Activated T-helper 1 cell treated with anti-CD3 and anti-CD28 coated beads, Interleukin-12 subunit alpha, Interleukin-12 subunit beta, Interleukin-2, Interleukin-4 antibody, amounts not matched to agents 30 ng/mL and 10 ng/mL and 1 ng/mL, durations not matched to agents 14 hours and 24 hours and 36 hours (primary cell): ENCODE measurements at regions not wholly inside any gene's neighbourhood (a gene's known extent, or its start where the extent isn't known, plus 50 kb on each side); places are given as distances from the start of the nearest gene placed in this dataset.

Experiments
- DNase-seq: peaks from one replicate; pipeline ENCODE4 v3.0.0; 2021; ENCODE audit warnings: low spot score
- H3K27ac Mint-ChIP-seq: one replicate; pipeline ENCODE4 v1.8.0; 2021; ENCODE audit warnings: mild to moderate bottlenecking, mixed read lengths
- H3K27me3 Mint-ChIP-seq: one replicate; pipeline ENCODE4 v1.8.0; 2022; ENCODE audit warnings: mild to moderate bottlenecking, moderate library complexity, mixed read lengths; ENCODE audit not compliant: insufficient read depth
- H3K36me3 Mint-ChIP-seq: one replicate; pipeline ENCODE4 v1.8.0; 2021; ENCODE audit warnings: low read depth, mixed read lengths
- H3K4me1 Mint-ChIP-seq: one replicate; pipeline ENCODE4 v1.8.0; 2021; ENCODE audit warnings: low read depth, mixed read lengths
- H3K4me3 Mint-ChIP-seq: one replicate; pipeline ENCODE4 v1.8.0; 2021; ENCODE audit warnings: mild to moderate bottlenecking, moderate library complexity, mixed read lengths
- H3K9me3 Mint-ChIP-seq: one replicate; pipeline ENCODE4 v1.8.0; 2021; ENCODE audit warnings: mixed read lengths
- intact Hi-C: fragments of 100-400 bp; cut with micrococcal nuclease; formaldehyde crosslinking; loops from one replicate; pipeline ENCODE4 v1.15.1; 2024

DNA sequence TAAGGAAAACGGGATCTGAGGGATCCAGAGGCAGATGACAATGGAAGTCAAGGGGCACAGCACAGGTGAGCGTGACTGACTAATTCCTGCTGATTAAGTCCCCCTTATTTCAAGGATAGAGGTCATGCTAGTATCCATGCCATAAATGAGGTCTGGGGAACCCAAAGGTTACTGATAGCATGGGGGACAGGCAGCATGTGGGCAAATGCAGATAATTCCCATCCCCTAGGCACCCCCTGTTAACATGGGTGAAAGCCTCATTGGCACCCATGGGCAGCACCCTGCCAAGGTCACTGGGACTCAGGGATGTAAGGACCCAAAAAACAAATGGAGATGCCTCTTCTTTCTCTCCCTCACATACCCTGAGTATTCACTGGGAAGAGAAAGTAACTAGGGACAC, 139.7 kb downstream of the WDR11 start:
- Mint-ChIP-seq H3K4me3 (no peak overlapping the region), H3K27ac (no peak overlapping the region), H3K27me3 (no peaks in the 10 kb centered on the region), H3K4me1 (no peaks in the 10 kb centered on the region), H3K36me3 (no peaks in the 10 kb centered on the region), H3K9me3 (peaks cover 23% of the 10 kb centered on the region)
- DNase-seq, result no peak
- intact Hi-C loops, result no loop called here

DNA sequence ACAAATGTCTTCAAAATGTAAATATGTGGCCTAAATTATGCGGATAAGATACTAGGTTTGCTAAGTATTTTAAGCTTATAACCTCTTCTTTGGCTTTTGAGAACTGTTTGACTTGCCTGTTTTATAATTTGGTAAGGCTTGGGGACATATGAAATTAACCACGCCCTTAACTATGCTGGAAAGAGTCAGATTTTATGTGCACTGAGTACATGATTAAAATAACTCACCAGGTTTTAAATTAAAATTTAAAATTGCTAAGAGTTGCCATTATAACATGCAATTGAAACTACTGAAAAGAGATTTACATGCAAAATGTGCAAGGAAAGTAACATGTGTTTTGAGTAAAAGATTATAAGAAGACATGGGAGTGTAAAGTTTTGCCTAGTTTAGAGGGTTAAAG, 141.9 kb downstream of the WDR11 start:
- intact Hi-C loops, result no loop called here

DNA sequence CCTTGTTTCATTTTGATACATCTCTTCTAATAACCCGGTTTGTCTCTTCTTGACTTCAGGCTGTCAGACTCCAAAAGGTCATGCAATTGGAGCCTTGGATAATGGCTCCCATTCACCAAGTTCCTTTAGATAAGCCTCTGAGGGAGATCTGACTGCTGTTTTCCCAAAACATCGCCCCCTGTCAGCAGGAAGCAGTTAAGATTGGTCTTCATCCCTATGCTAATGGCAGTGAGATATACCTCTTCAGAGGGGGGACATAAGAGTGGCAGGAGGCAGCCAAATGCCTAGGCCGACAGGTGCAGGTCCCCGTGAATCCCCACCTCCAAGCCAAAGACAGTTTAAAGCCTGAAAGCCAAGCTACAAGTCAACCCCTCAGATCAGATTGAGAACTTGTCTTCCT, 144.6 kb downstream of the WDR11 start:
- Mint-ChIP-seq H3K4me3 (no peak overlapping the region), H3K27me3 (no peaks in the 10 kb centered on the region), H3K9me3 (no peaks in the 10 kb centered on the region), H3K36me3 (no peaks in the 10 kb centered on the region), H3K27ac (no peak overlapping the region), H3K4me1 (no peaks in the 10 kb centered on the region)
- intact Hi-C loops, result no loop called here
- no peak for DNase-seq

More for the DNA sequence above, 141.9 kb downstream of the WDR11 start:
- DNase-seq, result no peak
- Mint-ChIP-seq H3K4me3 (no peak overlapping the region), H3K4me1 (no peaks in the 10 kb centered on the region), H3K27me3 (no peaks in the 10 kb centered on the region), H3K27ac (no peak overlapping the region), H3K36me3 (no peaks in the 10 kb centered on the region), H3K9me3 (peaks cover 14% of the 10 kb centered on the region)

DNA sequence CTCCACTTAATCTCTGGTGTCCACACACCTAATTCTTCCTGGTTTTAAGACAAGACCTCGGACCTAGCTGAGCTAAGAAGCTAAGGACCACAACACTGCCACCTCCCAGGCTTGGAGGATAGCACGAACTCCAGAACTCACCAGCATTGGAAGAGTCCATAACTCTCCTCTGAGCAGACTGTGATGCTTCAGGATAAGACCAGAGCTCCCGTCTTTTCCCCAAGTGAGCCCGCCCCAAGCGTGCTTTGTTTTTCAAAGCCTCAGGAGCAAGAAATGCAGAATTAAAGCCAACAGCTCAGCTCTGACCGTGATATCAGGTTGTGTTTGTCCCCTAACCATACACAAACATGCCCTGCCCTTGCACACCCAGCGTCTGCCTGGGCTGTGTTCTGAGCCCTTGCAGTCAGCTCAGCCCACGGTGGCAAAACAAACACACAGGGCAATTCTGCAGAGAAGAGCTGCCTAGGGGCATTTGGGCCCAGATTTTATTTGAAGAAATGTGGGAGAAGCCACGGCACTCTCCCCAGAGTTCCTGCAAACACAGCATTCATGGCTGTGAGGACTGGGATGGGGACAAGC, 145.4 kb downstream of the WDR11 start:
- H3K27me3 Mint-ChIP-seq, result no peaks in the 10 kb centered on the region
- no peak overlapping the region for H3K4me3 Mint-ChIP-seq
- DNase-seq, result no peak
- H3K27ac Mint-ChIP-seq, result no peak overlapping the region
- H3K36me3 Mint-ChIP-seq, result no peaks in the 10 kb centered on the region
- H3K9me3 Mint-ChIP-seq, result no peaks in the 10 kb centered on the region
- H3K4me1 Mint-ChIP-seq, result no peaks in the 10 kb centered on the region
- intact Hi-C loops, result no loop called here

DNA sequence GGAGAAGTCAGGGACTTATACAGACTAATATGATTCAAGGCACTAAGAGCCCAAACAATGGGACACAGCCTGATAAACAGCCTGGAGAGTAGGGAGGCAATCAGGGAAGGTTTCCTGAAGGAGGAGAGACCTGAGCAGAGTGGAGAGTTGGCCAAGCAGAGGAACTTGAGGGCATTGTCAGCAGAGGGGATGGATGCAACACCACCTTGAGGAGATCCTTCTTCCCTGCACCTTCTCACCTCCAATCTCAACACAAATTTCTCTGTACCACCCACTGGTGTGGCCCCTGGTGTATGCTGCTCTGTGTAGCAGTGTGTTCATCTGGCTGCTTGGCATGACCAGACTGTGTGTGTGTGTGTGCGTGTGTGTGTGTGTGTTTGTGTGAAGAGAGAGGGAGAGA, 146.2 kb downstream of the WDR11 start:
- H3K27me3 Mint-ChIP-seq, result no peaks in the 10 kb centered on the region
- intact Hi-C loops, result no loop called here
- H3K36me3 Mint-ChIP-seq, result no peaks in the 10 kb centered on the region
- H3K27ac Mint-ChIP-seq, result no peak overlapping the region
- no peak for DNase-seq
- H3K4me1 Mint-ChIP-seq, result no peaks in the 10 kb centered on the region
- no peaks in the 10 kb centered on the region for H3K9me3 Mint-ChIP-seq
- no peak overlapping the region for H3K4me3 Mint-ChIP-seq

DNA sequence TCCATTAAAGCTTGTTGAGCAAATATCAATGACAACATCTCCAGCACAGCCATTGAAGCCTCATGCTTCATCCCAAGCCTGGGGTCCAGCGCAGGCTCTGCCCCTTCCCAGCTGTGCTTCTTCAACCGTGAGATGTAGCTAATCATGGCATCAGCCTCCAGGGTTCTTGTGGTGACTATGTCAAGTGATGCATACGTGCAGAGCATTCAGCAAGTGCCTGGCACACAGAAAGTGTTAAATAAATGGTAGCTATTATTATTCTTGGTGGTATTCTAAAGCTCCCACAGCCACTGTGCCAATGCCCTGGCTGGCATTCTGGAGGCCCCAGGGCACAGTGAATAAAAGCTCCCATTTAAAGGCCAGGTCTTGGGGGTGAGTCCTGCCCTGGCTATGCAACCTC, 146.6 kb downstream of the WDR11 start:
- no peak overlapping the region for H3K4me3 Mint-ChIP-seq
- no peak overlapping the region for H3K27ac Mint-ChIP-seq
- no peaks in the 10 kb centered on the region for H3K27me3 Mint-ChIP-seq
- H3K9me3 Mint-ChIP-seq, result no peaks in the 10 kb centered on the region
- intact Hi-C loops, result no loop called here
- no peak for DNase-seq
- no peaks in the 10 kb centered on the region for H3K4me1 Mint-ChIP-seq
- H3K36me3 Mint-ChIP-seq, result no peaks in the 10 kb centered on the region

DNA sequence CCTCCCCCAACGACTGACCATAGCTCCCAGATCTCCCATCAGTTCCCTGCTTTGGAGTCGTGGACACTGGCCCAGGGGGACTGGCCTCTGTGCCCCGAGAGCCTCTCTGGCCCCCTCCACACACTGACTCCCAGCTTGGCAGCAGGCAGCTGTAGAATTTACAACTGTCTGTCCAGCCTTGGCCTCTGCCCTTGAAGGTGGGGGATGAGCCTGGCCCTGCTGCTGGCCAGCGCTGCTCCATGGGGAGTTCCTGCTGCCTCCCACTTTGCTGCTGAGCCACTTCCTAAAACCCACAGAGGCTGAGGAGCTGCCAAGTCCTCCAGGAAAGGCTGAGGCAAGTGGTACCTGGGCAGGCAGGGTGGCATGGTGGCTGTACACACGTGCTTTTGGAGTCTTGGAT, 147.1 kb downstream of the WDR11 start:
- DNase-seq, result no peak

DNA sequence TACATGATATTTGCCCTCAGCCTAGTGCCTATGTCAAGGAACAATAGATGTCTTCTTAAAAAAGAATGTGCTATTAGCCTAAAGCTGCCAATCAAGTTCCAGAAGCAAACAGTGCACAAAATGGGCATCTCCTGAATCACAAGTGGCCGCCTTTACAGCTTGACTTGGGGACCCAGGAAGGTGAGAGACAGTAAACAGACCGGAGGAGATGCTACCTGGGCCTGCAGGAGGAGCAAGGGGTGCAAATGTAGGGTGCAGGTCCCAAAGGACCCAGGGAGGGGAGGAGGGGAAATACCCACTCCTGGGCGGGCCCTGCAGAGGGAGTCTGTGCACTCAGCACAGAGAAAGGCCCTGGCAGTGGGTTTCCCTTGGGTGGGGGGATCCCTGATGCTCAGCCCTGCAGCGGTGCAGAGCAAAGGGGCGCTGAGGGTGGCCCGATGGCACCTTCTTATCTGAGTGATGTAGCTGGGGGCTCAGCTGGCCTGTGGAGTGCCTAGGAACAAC, 147.7 kb downstream of the WDR11 start:
- intact Hi-C loops, result no loop called here
- no peak for DNase-seq
- Mint-ChIP-seq H3K27ac (no peak overlapping the region), H3K4me3 (no peak overlapping the region), H3K27me3 (no peaks in the 10 kb centered on the region), H3K36me3 (no peaks in the 10 kb centered on the region), H3K9me3 (no peaks in the 10 kb centered on the region), H3K4me1 (no peaks in the 10 kb centered on the region)

More for the DNA sequence above, 147.1 kb downstream of the WDR11 start:
- no peak overlapping the region for H3K4me3 Mint-ChIP-seq
- no peaks in the 10 kb centered on the region for H3K9me3 Mint-ChIP-seq
- no peak overlapping the region for H3K27ac Mint-ChIP-seq
- no peaks in the 10 kb centered on the region for H3K4me1 Mint-ChIP-seq
- no peaks in the 10 kb centered on the region for H3K36me3 Mint-ChIP-seq
- intact Hi-C loops, result no loop called here
- no peaks in the 10 kb centered on the region for H3K27me3 Mint-ChIP-seq

DNA sequence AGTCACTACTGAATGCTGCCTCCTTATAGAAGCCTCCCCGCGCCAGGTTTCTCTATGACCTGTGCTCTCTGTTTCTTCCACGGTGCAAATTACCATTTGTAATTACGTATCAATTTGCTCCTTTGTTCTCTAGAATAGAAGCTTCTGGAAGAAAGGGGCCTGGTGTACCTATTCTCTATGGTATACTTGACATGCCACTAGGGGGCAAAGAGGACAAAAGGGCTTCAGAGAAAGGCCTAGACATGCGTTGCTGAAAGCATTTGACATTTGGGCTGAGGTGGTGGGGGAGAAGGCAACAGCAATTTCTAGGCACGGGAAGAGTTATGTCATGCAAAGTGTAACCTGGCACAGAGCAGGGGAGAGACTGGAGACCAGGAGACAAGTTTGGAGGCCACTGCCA, 148.7 kb downstream of the WDR11 start:
- no peak for DNase-seq
- intact Hi-C loops, result no loop called here
- H3K27me3 Mint-ChIP-seq, result no peaks in the 10 kb centered on the region
- no peak overlapping the region for H3K4me3 Mint-ChIP-seq
- no peaks in the 10 kb centered on the region for H3K36me3 Mint-ChIP-seq
- H3K9me3 Mint-ChIP-seq, result peaks cover 8% of the 10 kb centered on the region
- no peaks in the 10 kb centered on the region for H3K4me1 Mint-ChIP-seq
- no peak overlapping the region for H3K27ac Mint-ChIP-seq

DNA sequence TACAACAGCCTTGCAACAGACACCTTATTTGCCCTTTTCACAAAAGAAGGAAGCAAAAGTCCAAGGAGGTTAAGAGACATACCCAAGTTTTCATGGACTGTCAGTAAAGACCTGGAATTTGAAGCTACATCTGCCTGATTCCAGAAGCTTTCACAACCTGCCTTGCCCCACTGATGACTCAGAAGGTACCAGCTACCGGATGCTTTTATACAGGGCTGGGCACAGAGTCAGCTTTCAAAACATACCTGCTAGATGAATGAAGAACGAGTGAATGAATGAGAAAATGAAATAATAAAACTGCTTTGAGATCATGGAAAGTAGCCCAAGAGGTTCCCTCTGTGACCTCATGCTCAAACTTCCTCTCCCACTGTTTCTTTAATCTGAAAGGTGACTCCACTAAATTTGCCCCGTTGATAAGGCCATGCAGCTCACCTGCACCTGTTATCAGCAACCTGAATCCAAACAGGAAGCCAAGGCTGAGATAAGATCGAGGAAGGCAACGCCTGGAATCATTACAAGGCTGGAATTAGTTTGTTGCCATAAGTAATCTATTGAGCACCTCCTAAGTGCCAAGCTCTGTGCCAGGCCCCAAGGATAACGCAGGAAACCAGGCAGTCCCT, 151.5 kb downstream of the WDR11 start:
- Mint-ChIP-seq H3K36me3 (no peaks in the 10 kb centered on the region), H3K27ac (no peak overlapping the region), H3K27me3 (no peaks in the 10 kb centered on the region), H3K4me3 (no peak overlapping the region), H3K9me3 (peaks cover 31% of the 10 kb centered on the region), H3K4me1 (no peaks in the 10 kb centered on the region)
- DNase-seq, result no peak
- intact Hi-C loops, result no loop called here

DNA sequence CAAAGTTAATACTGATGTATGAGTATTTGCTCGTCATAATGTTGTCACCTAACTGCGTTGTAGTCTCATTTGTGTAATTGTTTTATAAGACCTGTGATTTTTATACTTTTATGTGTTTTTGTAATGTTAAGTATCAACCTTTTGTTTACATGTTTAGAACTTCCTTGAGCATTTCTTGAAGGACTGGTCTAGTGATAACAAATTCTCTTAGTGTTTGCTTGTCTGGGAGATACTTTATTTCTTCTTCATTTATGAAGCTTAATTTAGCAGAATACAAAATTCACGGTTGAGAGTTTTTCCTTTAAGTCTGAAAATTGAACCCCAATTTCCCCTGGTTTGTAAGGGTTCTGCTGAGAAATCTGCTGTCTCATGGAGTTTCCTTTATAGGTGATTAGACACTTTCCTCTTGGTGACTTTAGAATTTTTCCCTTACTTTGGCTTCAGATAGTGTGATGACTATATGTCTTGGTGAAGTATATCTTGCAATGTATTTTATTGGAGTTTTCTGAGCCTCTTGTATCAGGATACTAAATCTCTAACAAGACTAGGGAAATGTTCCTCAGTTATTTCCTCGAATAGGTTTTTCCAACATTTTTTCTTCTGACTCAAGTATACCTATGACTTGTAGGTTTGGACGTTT, 154.9 kb downstream of the WDR11 start:
- no peaks in the 10 kb centered on the region for H3K36me3 Mint-ChIP-seq

DNA sequence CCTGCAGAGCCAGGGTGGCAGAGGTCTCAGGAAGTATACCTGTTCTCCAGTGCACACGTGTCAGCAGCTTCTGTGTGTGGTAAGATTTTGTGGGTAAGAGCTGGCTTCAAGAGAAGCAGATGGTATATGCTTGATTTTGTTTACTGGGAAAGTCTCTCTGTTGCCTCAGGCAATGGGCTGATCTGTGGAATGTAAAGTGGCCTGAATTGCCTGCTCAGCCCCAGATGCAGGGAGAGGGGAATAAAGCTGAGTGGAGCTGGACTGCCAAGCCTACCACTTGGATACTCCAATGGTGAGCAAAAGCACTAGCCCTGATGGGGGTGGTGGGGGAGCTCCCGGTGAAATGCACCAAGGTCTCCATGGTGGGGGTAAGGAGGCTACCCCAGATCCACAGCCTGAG, 156.1 kb downstream of the WDR11 start:
- intact Hi-C loops, result no loop called here
- H3K9me3 Mint-ChIP-seq, result peaks cover 35% of the 10 kb centered on the region
- DNase-seq, result no peak
- no peak overlapping the region for H3K4me3 Mint-ChIP-seq
- no peaks in the 10 kb centered on the region for H3K4me1 Mint-ChIP-seq
- no peaks in the 10 kb centered on the region for H3K27me3 Mint-ChIP-seq
- H3K36me3 Mint-ChIP-seq, result no peaks in the 10 kb centered on the region
- H3K27ac Mint-ChIP-seq, result no peak overlapping the region

More for the DNA sequence above, 154.9 kb downstream of the WDR11 start:
- no peak overlapping the region for H3K4me3 Mint-ChIP-seq
- DNase-seq, result no peak
- intact Hi-C loops, result no loop called here
- peaks cover 35% of the 10 kb centered on the region for H3K9me3 Mint-ChIP-seq
- no peaks in the 10 kb centered on the region for H3K4me1 Mint-ChIP-seq
- H3K27me3 Mint-ChIP-seq, result no peaks in the 10 kb centered on the region
- H3K27ac Mint-ChIP-seq, result no peak overlapping the region

DNA sequence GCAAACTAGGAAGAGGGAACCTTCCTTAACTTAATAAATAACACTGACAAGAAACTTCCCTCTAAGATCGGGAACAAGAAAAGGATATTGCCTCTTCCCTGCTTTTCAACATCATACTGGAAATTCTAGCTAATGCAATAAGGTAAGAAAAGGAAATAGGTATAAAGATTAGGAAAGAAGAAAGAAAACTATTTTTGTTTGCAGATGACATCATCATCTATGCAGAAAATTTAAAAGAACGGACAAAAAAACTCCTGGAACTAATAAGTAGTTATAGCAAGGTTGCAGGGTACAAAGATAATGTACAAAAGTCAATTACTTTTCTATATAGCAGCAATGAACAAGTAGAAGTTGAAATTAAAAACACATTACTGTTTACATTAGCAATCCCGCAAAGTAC, 164.8 kb downstream of the WDR11 start:
- no peak overlapping the region for H3K27ac Mint-ChIP-seq
- H3K4me1 Mint-ChIP-seq, result no peaks in the 10 kb centered on the region
- H3K9me3 Mint-ChIP-seq, result no peaks in the 10 kb centered on the region
- no peaks in the 10 kb centered on the region for H3K27me3 Mint-ChIP-seq
- intact Hi-C loops, result no loop called here
- DNase-seq, result no peak
- no peaks in the 10 kb centered on the region for H3K36me3 Mint-ChIP-seq
- H3K4me3 Mint-ChIP-seq, result no peak overlapping the region
